Activated T-cell treated with anti-CD3 and anti-CD28 coated beads for 48 hours (primary cell): ENCODE measurements at regions not wholly inside any gene's neighbourhood (a gene's known extent, or its start where the extent isn't known, plus 50 kb on each side); places are given as distances from the start of the nearest gene placed in this dataset.

ENCODE experiments used
- DNase-seq: peaks from one replicate; pipeline ENCODE4 v3.0.0-alpha.2; 2020; ENCODE audit warnings: low read depth

- DNase-seq: no peak
These were observed 196.5 kb upstream of the NAALADL2 start for GRCh38 chr3:174662653-174663052.

GRCh38 chr3:174667386-174667785 lies 191.7 kb upstream of the NAALADL2 start:
- DNase-seq: no peak

- DNase-seq: no peak
These were observed 183.7 kb upstream of the NAALADL2 start for GRCh38 chr3:174675406-174675805.

GRCh38 chr3:174681784-174682183 lies 177.3 kb upstream of the NAALADL2 start:
- no peak for DNase-seq

- no peak for DNase-seq
These were observed 173.3 kb upstream of the NAALADL2 start for GRCh38 chr3:174685796-174686195.

- no peak for DNase-seq
These were observed 161.8 kb upstream of the NAALADL2 start for GRCh38 chr3:174697310-174697709.

- no peak for DNase-seq
These were observed 158.4 kb upstream of the NAALADL2 start for GRCh38 chr3:174700736-174701135.

- DNase-seq: no peak
These were observed 148.5 kb upstream of the NAALADL2 start for GRCh38 chr3:174710612-174711011.

- no peak for DNase-seq
These were observed 143.7 kb upstream of the NAALADL2 start for GRCh38 chr3:174715386-174715785.

GRCh38 chr3:174716956-174717505 lies 142.1 kb upstream of the NAALADL2 start:
- no peak for DNase-seq

GRCh38 chr3:174720717-174721116 lies 138.4 kb upstream of the NAALADL2 start:
- no peak for DNase-seq

GRCh38 chr3:174725303-174725702 lies 133.8 kb upstream of the NAALADL2 start:
- DNase-seq: no peak

- DNase-seq: no peak
These were observed 121.2 kb upstream of the NAALADL2 start for GRCh38 chr3:174737966-174738365.

GRCh38 chr3:174749143-174749542 lies 110.0 kb upstream of the NAALADL2 start:
- no peak for DNase-seq

- no peak for DNase-seq
These were observed 103.0 kb upstream of the NAALADL2 start for GRCh38 chr3:174755833-174756829.

- DNase-seq: no peak
These were observed 100.2 kb upstream of the NAALADL2 start for GRCh38 chr3:174758943-174759342.

GRCh38 chr3:174767406-174767805 lies 91.7 kb upstream of the NAALADL2 start:
- no peak for DNase-seq

GRCh38 chr3:174767853-174768382 lies 91.2 kb upstream of the NAALADL2 start:
- no peak for DNase-seq

- DNase-seq: no peak
These were observed 90.0 kb upstream of the NAALADL2 start for GRCh38 chr3:174769171-174769570.

- DNase-seq: no peak
These were observed 83.5 kb upstream of the NAALADL2 start for GRCh38 chr3:174775603-174776002.

GRCh38 chr3:174776123-174776522 lies 83.0 kb upstream of the NAALADL2 start:
- DNase-seq: no peak

- no peak for DNase-seq
These were observed 82.5 kb upstream of the NAALADL2 start for GRCh38 chr3:174776636-174777035.

- DNase-seq: no peak
These were observed 81.3 kb upstream of the NAALADL2 start for GRCh38 chr3:174777813-174778212.
